NOMO-1 treated with dmso at 0.1 percent for 144 hours (cell line): ENCODE measurements at regions not wholly inside any gene's neighbourhood (a gene's known extent, or its start where the extent isn't known, plus 50 kb on each side); places are given as distances from the start of the nearest gene placed in this dataset.
"Not testable (repeated sequence)": the region's sequence is repeated elsewhere in the genome, so short reads cannot be mapped to it uniquely, and the experiment has no call there.

Experiments
- DNase-seq: peaks from one replicate; lab custom pipeline; 2025; ENCODE audit not compliant: unreplicated experiment; lab: John Stamatoyannopoulos, UW

GRCh38 chr4:123624959-123625358 lies 228.4 kb downstream of the SPRY1 start:
- no peak for DNase-seq

- DNase-seq, result no peak
Observed at GRCh38 chr4:123628288-123628687, 231.7 kb downstream of the SPRY1 start.

- no peak for DNase-seq
Observed at GRCh38 chr4:123631786-123632692, 235.4 kb downstream of the SPRY1 start.

- no peak for DNase-seq
Observed at GRCh38 chr4:123632693-123633030, 236.1 kb downstream of the SPRY1 start.

GRCh38 chr4:123638834-123639233 lies 242.2 kb downstream of the SPRY1 start:
- DNase-seq, result no peak

GRCh38 chr4:123640271-123640670 lies 243.7 kb downstream of the SPRY1 start:
- no peak for DNase-seq

- DNase-seq, result no peak
Observed at GRCh38 chr4:123640824-123641223, 244.2 kb downstream of the SPRY1 start.

GRCh38 chr4:123643691-123644090 lies 247.1 kb downstream of the SPRY1 start:
- no peak for DNase-seq

- peak; percentile 29 for DNase-seq
Observed at GRCh38 chr4:123649250-123649644, 252.7 kb downstream of the SPRY1 start.

GRCh38 chr4:123649645-123650391 lies 253.2 kb downstream of the SPRY1 start:
- DNase-seq, result no peak

- no peak for DNase-seq
Observed at GRCh38 chr4:123651066-123651465, 254.5 kb downstream of the SPRY1 start.

- DNase-seq, result no peak
Observed at GRCh38 chr4:123651536-123652180, 255.1 kb downstream of the SPRY1 start.

- no peak for DNase-seq
Observed at GRCh38 chr4:123652476-123652875, 255.9 kb downstream of the SPRY1 start.

- DNase-seq, result no peak
Observed at GRCh38 chr4:123653236-123653635, 256.6 kb downstream of the SPRY1 start.

GRCh38 chr4:123656746-123657294 lies 260.2 kb downstream of the SPRY1 start:
- DNase-seq, result not testable (repeated sequence)

GRCh38 chr4:123657606-123658005 lies 261.0 kb downstream of the SPRY1 start:
- DNase-seq, result not testable (repeated sequence)

- no peak for DNase-seq
Observed at GRCh38 chr4:123659262-123659661, 262.7 kb downstream of the SPRY1 start.

- DNase-seq, result no peak
Observed at GRCh38 chr4:123659730-123660129, 263.1 kb downstream of the SPRY1 start.

GRCh38 chr4:123661080-123661737 lies 264.6 kb downstream of the SPRY1 start:
- no peak for DNase-seq

- no peak for DNase-seq
Observed at GRCh38 chr4:123662827-123663226, 266.2 kb downstream of the SPRY1 start.

- no peak for DNase-seq
Observed at GRCh38 chr4:123666486-123666885, 269.9 kb downstream of the SPRY1 start.
